Neuronal stem cell (in vitro differentiated cells): ENCODE measurements at regions not wholly inside any gene's neighbourhood (a gene's known extent, or its start where the extent isn't known, plus 50 kb on each side); places are given as distances from the start of the nearest gene placed in this dataset.

Experiments used
- DNase-seq: peaks from one replicate; pipeline ENCODE4 v3.0.0-alpha.2; 2013; ENCODE audit warnings: low spot score
- H2AFZ ChIP-seq: one replicate; pipeline ENCODE4 v1.6.1; 2013; ENCODE audit warnings: mild to moderate bottlenecking, low read length, inconsistent platforms
- H2AK5ac ChIP-seq: 2 replicates; pipeline ENCODE4 v1.6.1; 2013; ENCODE audit warnings: low read depth, mild to moderate bottlenecking, inconsistent platforms, low read length, moderate library complexity, mixed read lengths
- H2BK120ac ChIP-seq: 2 replicates; pipeline ENCODE4 v1.6.1; 2013; ENCODE audit warnings: low read depth, mild to moderate bottlenecking, inconsistent platforms, low read length, moderate library complexity, mixed read lengths
- H2BK12ac ChIP-seq: one replicate; pipeline ENCODE4 v1.6.1; 2013; ENCODE audit warnings: low read length, inconsistent platforms
- H2BK15ac ChIP-seq: 2 replicates; pipeline ENCODE4 v1.6.1; 2013; ENCODE audit warnings: mild to moderate bottlenecking, low read length, inconsistent platforms, mixed read lengths
- H2BK5ac ChIP-seq: one replicate; pipeline ENCODE4 v1.6.1; 2013; ENCODE audit warnings: inconsistent platforms, mild to moderate bottlenecking, low read length, moderate library complexity
- H3K14ac ChIP-seq: one replicate; pipeline ENCODE4 v1.6.1; 2013; ENCODE audit warnings: low read length, inconsistent platforms
- H3K18ac ChIP-seq: 2 replicates; pipeline ENCODE4 v1.6.1; 2013; ENCODE audit warnings: low read length, inconsistent platforms
- H3K23ac ChIP-seq: 2 replicates; pipeline ENCODE4 v1.6.1; 2013; ENCODE audit warnings: low read depth, mild to moderate bottlenecking, mixed read lengths, low read length, inconsistent platforms; ENCODE audit not compliant: poor library complexity
- H3K27ac ChIP-seq: replicated peaks from 3 replicates; pipeline ENCODE4 v1.5.1; 2013; ENCODE audit warnings: low read length, inconsistent platforms
- H3K27me3 ChIP-seq, 3 experiments: 2 replicates each; pipeline ENCODE4 v1.6.1; 2013; ENCODE audit warnings: low read length in 3 of 3, mild to moderate bottlenecking in 2 of 3, inconsistent platforms in 1 of 3, low read depth in 1 of 3, mixed read lengths in 1 of 3, moderate library complexity in 1 of 3; ENCODE audit not compliant: control insufficient read depth in 3 of 3, insufficient read depth in 3 of 3
- H3K36me3 ChIP-seq, 2 donors: replicated peaks in 1 of 2; 2 replicates each; pipeline ENCODE4 v1.6.1; 2013; ENCODE audit warnings: low read length in 2 of 2; ENCODE audit not compliant: control insufficient read depth in 2 of 2, insufficient read depth in 2 of 2
- H3K4ac ChIP-seq: 2 replicates; pipeline ENCODE4 v1.6.1; 2013; ENCODE audit warnings: inconsistent platforms, mild to moderate bottlenecking, low read length, moderate library complexity
- H3K4me1 ChIP-seq, 2 donors: 1 replicate in 1 of 2; 2 replicates in 1 of 2; pipeline ENCODE4 v1.6.1; 2013; ENCODE audit warnings: low read length in 2 of 2, low read depth in 1 of 2; ENCODE audit not compliant: control insufficient read depth in 2 of 2, insufficient read depth in 1 of 2
- H3K4me2 ChIP-seq: one replicate; pipeline ENCODE4 v1.6.1; 2013; ENCODE audit warnings: mild to moderate bottlenecking, low read length, inconsistent platforms; ENCODE audit not compliant: insufficient read depth, poor library complexity, severe bottlenecking
- H3K4me3 ChIP-seq, 2 donors: 2 replicates each; pipeline ENCODE4 v1.5.1; 2013; ENCODE audit warnings: low read length in 2 of 2, mild to moderate bottlenecking in 2 of 2, inconsistent platforms in 1 of 2, moderate library complexity in 1 of 2
- H3K79me1 ChIP-seq: one replicate; pipeline ENCODE4 v1.6.1; 2013; ENCODE audit warnings: low read depth, mild to moderate bottlenecking, inconsistent platforms, low read length, moderate library complexity
- H3K9ac ChIP-seq: one replicate; pipeline ENCODE4 v1.6.1; 2013; ENCODE audit warnings: mild to moderate bottlenecking, low read depth, low read length, inconsistent platforms; ENCODE audit not compliant: poor library complexity
- H3K9me3 ChIP-seq, 2 donors: replicated peaks in 1 of 2; 2 replicates each; pipeline versions ENCODE3 to v1.6.1; 2013; ENCODE audit warnings: low read length in 2 of 2, mild to moderate bottlenecking in 2 of 2, inconsistent platforms in 1 of 2, low read depth in 1 of 2, mixed read lengths in 1 of 2, moderate library complexity in 1 of 2; ENCODE audit not compliant: control insufficient read depth in 2 of 2, insufficient read depth in 1 of 2
- H4K8ac ChIP-seq: one replicate; pipeline ENCODE4 v1.6.1; 2013; ENCODE audit warnings: low read depth, mild to moderate bottlenecking, inconsistent platforms, low read length, moderate library complexity
- H4K91ac ChIP-seq: one replicate; pipeline ENCODE4 v1.6.1; 2013; ENCODE audit warnings: low read length, low read depth, mild to moderate bottlenecking, inconsistent platforms; ENCODE audit not compliant: poor library complexity
- WGBS, 2 donors: extraction: QIAGEN DNeasy Blood & Tissue Kit; methylation state at CpG; one replicate each; pipeline ENCODE4 v1.1.7; 2013; ENCODE audit warnings: missing lambda C conversion rate in 2 of 2, mixed read lengths in 1 of 2; ENCODE audit not compliant: insufficient read length in 2 of 2, insufficient replicate concordance in 1 of 2; ENCODE audit errors: extremely low coverage in 2 of 2; 5-methylcytosine and 5-hydroxymethylcytosine counted together

DNA sequence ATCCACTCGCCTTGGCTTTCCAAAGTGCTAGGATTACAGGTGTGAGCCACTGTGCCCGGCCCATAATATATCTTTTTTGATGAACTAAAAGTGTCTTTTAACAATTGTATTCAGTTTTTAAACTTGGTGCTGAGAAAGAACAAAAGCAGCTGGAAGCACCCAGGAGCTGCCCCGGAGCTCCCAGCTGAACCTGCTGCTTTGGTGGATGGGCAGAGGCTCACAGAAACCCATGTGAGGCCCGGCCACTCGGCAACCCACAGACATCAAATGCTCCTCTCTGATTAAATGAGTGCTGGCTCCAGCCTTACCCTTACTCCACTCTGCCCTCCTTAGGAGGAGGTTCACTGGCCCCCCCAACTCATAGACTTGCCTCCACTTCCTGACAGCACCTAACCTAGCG lies 59.4 kb upstream of the FRMD1 start:
- H3K4me1 ChIP-seq, result no peaks in the 10 kb centered on the region
- H3K9me3 ChIP-seq, result no peaks in the 10 kb centered on the region
- no peak overlapping the region for H4K8ac ChIP-seq
- H3K23ac ChIP-seq, result no peak overlapping the region
- no peak overlapping the region for H3K9ac ChIP-seq
- H2BK12ac ChIP-seq, result no peak overlapping the region
- no peak overlapping the region for H3K14ac ChIP-seq
- no peak overlapping the region for H2AK5ac ChIP-seq
- WGBS, 2 donors, result no CpG with 5 or more reads among the region's 6 CpGs
- no peaks in the 10 kb centered on the region for H3K36me3 ChIP-seq
- no peak for DNase-seq
- no peak overlapping the region for H3K4me3 ChIP-seq
- no peak overlapping the region for H3K4me2 ChIP-seq
- H2BK5ac ChIP-seq, result no peak overlapping the region
- no peak overlapping the region for H2BK15ac ChIP-seq
- no peak overlapping the region for H2BK120ac ChIP-seq
- H3K18ac ChIP-seq, result no peak overlapping the region
- H4K91ac ChIP-seq, result no peak overlapping the region
- no peaks in the 10 kb centered on the region for H3K79me1 ChIP-seq
- H2AFZ ChIP-seq, result no peak overlapping the region
- H3K27me3 ChIP-seq, result peaks cover 0 to 3% (median 0%) of the 10 kb centered on the region in 3 experiments
- no peak overlapping the region for H3K27ac ChIP-seq
- no peak overlapping the region for H3K4ac ChIP-seq

DNA sequence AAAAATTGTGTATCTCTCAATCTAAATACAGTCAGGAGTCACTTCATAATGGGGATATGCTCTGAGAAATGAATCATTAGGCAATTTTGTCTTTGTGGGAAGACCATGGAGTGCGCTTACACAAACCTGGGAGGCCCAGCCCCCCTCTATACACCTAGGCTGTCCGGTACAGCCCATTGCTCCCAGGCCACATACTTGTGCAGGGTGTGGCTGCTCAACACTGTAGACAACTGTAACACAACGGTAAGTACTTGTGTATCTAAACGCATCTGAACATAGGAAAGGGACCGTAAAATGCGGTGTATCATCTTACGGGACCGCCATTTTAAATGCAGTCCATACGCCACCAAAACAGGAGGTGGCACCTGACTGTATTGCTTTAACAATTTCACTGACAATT lies 58.0 kb upstream of the FRMD1 start:
- Histone ChIP-seq H3K4me3 (no peak overlapping the region), H3K9me3 (no peaks in the 10 kb centered on the region), H3K23ac (no peak overlapping the region), H3K4me1 (peaks cover 4 to 10% of the 10 kb centered on the region in 2 donors), H4K8ac (no peak overlapping the region), H3K18ac (no peak overlapping the region), H2AK5ac (no peak overlapping the region), H3K27me3 (peaks cover 0 to 10% (median 0%) of the 10 kb centered on the region in 3 experiments), H2BK12ac (no peak overlapping the region), H3K27ac (no peak overlapping the region), H3K14ac (no peak overlapping the region), H3K9ac (no peak overlapping the region), H2BK15ac (no peak overlapping the region), H3K4ac (no peak overlapping the region), H4K91ac (no peak overlapping the region), H2AFZ (no peak overlapping the region), H3K36me3 (no peaks in the 10 kb centered on the region), H3K79me1 (no peaks in the 10 kb centered on the region), H3K4me2 (no peak overlapping the region), H2BK5ac (no peak overlapping the region), H2BK120ac (no peak overlapping the region)
- no peak for DNase-seq
- no CpG with 5 or more reads among the region's 9 CpGs for WGBS, 2 donors

DNA sequence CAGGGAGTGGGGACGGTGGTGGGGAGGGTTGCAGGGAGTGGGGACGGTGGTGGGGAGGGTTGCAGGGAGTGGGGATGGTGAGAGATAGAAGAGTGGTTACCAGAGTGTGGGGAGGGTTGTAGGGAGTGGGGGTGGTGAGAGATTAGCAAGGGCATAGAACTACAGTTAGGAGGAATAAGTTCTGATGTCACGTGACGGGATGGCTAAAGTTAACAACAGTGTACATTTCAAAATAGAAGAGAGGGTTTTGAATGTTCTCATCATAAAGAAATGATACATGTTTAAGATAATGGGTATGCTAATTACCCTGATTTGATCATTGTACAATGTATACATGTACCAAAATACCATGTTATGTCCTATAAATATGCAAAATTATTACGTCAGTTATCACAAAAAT lies 57.6 kb upstream of the FRMD1 start:
- peaks cover 6 to 12% of the 10 kb centered on the region in 2 donors for H3K4me1 ChIP-seq

DNA sequence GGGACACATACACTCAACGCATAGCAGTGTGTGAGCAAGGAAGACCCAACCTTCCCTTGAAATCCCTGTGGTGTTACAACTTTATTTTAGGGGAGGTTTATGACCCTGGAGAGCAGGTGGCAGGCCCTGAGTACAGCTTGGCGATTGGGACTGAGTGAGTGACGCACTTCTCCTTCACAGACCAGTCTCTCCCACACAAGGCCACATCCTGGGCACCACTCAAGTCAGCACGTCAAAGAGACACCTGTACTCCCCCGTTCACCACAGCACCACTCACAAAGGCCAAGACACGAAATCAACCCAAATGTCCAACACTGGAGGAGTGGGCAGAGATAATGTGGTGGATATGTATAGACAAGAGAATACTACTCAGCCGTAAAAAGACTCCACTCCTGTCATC lies 57.0 kb upstream of the FRMD1 start:
- Histone ChIP-seq H3K79me1 (no peaks in the 10 kb centered on the region), H3K4me3 (no peak overlapping the region), H2BK120ac (no peak overlapping the region), H3K9me3 (no peaks in the 10 kb centered on the region), H3K4me1 (peaks cover 8 to 13% of the 10 kb centered on the region in 2 donors), H2AFZ (no peak overlapping the region), H3K36me3 (no peaks in the 10 kb centered on the region), H3K4ac (no peak overlapping the region), H4K91ac (no peak overlapping the region), H3K27me3 (peaks cover 0 to 10% (median 0%) of the 10 kb centered on the region in 3 experiments), H2BK15ac (no peak overlapping the region), H3K4me2 (no peak overlapping the region), H3K9ac (no peak overlapping the region), H2AK5ac (no peak overlapping the region), H3K18ac (no peak overlapping the region), H3K23ac (no peak overlapping the region), H3K14ac (no peak overlapping the region), H3K27ac (no peak overlapping the region), H4K8ac (no peak overlapping the region), H2BK12ac (no peak overlapping the region), H2BK5ac (no peak overlapping the region)
- no peak for DNase-seq
- WGBS, 2 donors, result no CpG with 5 or more reads among the region's 7 CpGs

More for the DNA sequence above, 57.6 kb upstream of the FRMD1 start:
- Histone ChIP-seq H3K14ac (no peak overlapping the region), H2BK15ac (no peak overlapping the region), H3K4me2 (no peak overlapping the region), H3K18ac (no peak overlapping the region), H4K91ac (no peak overlapping the region), H3K9ac (no peak overlapping the region), H2AFZ (no peak overlapping the region), H3K4me3 (no peak overlapping the region), H2BK120ac (no peak overlapping the region), H3K79me1 (no peaks in the 10 kb centered on the region), H2AK5ac (no peak overlapping the region), H3K27ac (no peak overlapping the region), H2BK5ac (no peak overlapping the region), H3K27me3 (peaks cover 0 to 10% (median 0%) of the 10 kb centered on the region in 3 experiments), H4K8ac (no peak overlapping the region), H3K9me3 (no peaks in the 10 kb centered on the region), H2BK12ac (no peak overlapping the region), H3K23ac (no peak overlapping the region), H3K36me3 (no peaks in the 10 kb centered on the region), H3K4ac (no peak overlapping the region)
- no peak for DNase-seq
- whole genome bisulfite sequencing, 2 donors, result no CpG with 5 or more reads among the region's 5 CpGs
